Glomerular visceral epithelial cell (primary cell): ENCODE measurements at regions not wholly inside any gene's neighbourhood (a gene's known extent, or its start where the extent isn't known, plus 50 kb on each side); places are given as distances from the start of the nearest gene placed in this dataset.

Source experiments
- DNase-seq: peaks from one replicate; pipeline ENCODE4 v3.0.0-alpha.2; 2016; ENCODE audit errors: extremely low spot score

- no peak for DNase-seq
Observed at GRCh38 chr12:61412201-61412600, 848.0 kb upstream of the USP15 start.

GRCh38 chr12:61414470-61414869 is 845.7 kb upstream of the USP15 start:
- no peak for DNase-seq

GRCh38 chr12:61422786-61423185 is 837.4 kb upstream of the USP15 start:
- no peak for DNase-seq

- DNase-seq: no peak
Observed at GRCh38 chr12:61452076-61452475, 808.1 kb upstream of the USP15 start.

- no peak for DNase-seq
Observed at GRCh38 chr12:61487728-61488127, 772.5 kb upstream of the USP15 start.

- DNase-seq: peak; percentile 23
Observed at GRCh38 chr12:61490526-61491498, 769.4 kb upstream of the USP15 start.

GRCh38 chr12:61502179-61502578 is 758.0 kb upstream of the USP15 start:
- no peak for DNase-seq

- no peak for DNase-seq
Observed at GRCh38 chr12:61504396-61505080, 755.7 kb upstream of the USP15 start.

GRCh38 chr12:61513499-61513898 is 746.7 kb upstream of the USP15 start:
- DNase-seq: no peak

GRCh38 chr12:61514016-61514415 is 746.2 kb upstream of the USP15 start:
- no peak for DNase-seq

GRCh38 chr12:61521258-61521657 is 738.9 kb upstream of the USP15 start:
- no peak for DNase-seq

GRCh38 chr12:61523276-61523992 is 736.8 kb upstream of the USP15 start:
- no peak for DNase-seq

- no peak for DNase-seq
Observed at GRCh38 chr12:61524851-61525250, 735.4 kb upstream of the USP15 start.

GRCh38 chr12:61525331-61525730 is 734.9 kb upstream of the USP15 start:
- no peak for DNase-seq

- DNase-seq: no peak
Observed at GRCh38 chr12:61530456-61530855, 729.7 kb upstream of the USP15 start.

- DNase-seq: no peak
Observed at GRCh38 chr12:61531195-61531594, 729.0 kb upstream of the USP15 start.

GRCh38 chr12:61536117-61536516 is 724.1 kb upstream of the USP15 start:
- no peak for DNase-seq

- DNase-seq: no peak
Observed at GRCh38 chr12:61536525-61536924, 723.7 kb upstream of the USP15 start.

GRCh38 chr12:61538951-61539350 is 721.3 kb upstream of the USP15 start:
- no peak for DNase-seq

- no peak for DNase-seq
Observed at GRCh38 chr12:61542551-61542950, 717.7 kb upstream of the USP15 start.

- no peak for DNase-seq
Observed at GRCh38 chr12:61546296-61546695, 713.9 kb upstream of the USP15 start.

GRCh38 chr12:61553091-61553490 is 707.1 kb upstream of the USP15 start:
- DNase-seq: no peak
